ENCODE measurements at regions not wholly inside any gene's neighbourhood (a gene's known extent, or its start where the extent isn't known, plus 50 kb on each side); places are given as distances from the start of the nearest gene placed in this dataset.

- DNase-seq (ENCODE audit: low read depth, low spot score), result no peak
- in situ Hi-C loops (cut with HindIII; ENCODE audit: low pct_unique_long_range_greater_than_20kb, low sequenced_read_pairs) (no loop called here), intact Hi-C loops (cut with micrococcal nuclease; ENCODE audit: unreplicated experiment) (loop anchor here (5.0 kb wide), 1 partner anchor 138 kb away; no protein-coding TSS in a partner anchor)
- Histone ChIP-seq H3K27me3 (ENCODE audit: control insufficient read depth, insufficient read depth, low read length) (no peaks in the 10 kb centered on the region), H3K9me3 (ENCODE audit: control insufficient read depth, insufficient read depth, low read depth, low read length) (no peaks in the 10 kb centered on the region), H3K36me3 (ENCODE audit: control insufficient read depth, insufficient read depth, low read length) (no peaks in the 10 kb centered on the region), H3K4me1 (ENCODE audit: control insufficient read depth, insufficient read depth, low read length) (peaks cover 7% of the 10 kb centered on the region; the same call in 1 of the 2 replicates), H3K27ac (ENCODE audit: low read length) (no peak overlapping the region), H3K4me3 (ENCODE audit: low read depth in 2 of 2, low read length in 2 of 2) (no peak overlapping the region)
- ChIA-PET POLR2A (no interaction called here), CTCF (interaction anchor here (0.8 kb wide), 1 partner anchor 33 kb away, joined by 3 read pairs; no protein-coding TSS in a partner anchor)
- BruUV-seq (replicated peaks), result no TSS peak
- no peak for ATAC-seq
- TF ChIP-seq SIN3A (IDR thresholded peaks at IDR 0.05; ENCODE audit: borderline replicate concordance, insufficient read depth, low read depth, low read length) (no peak), CTCF (IDR thresholded peaks at IDR 0.05) (no peak)
Measured at GRCh38 chr6:27159725-27160124, 87.8 kb upstream of the PRSS16 start.

GRCh38 chr6:27161115-27161514 is 86.4 kb upstream of the PRSS16 start:
- Histone ChIP-seq H3K27ac (ENCODE audit: low read length) (peak overlapping the region; percentile 3; the same call in 1 of the 2 replicates), H3K36me3 (ENCODE audit: control insufficient read depth, insufficient read depth, low read length) (no peaks in the 10 kb centered on the region), H3K9me3 (ENCODE audit: control insufficient read depth, insufficient read depth, low read depth, low read length) (no peaks in the 10 kb centered on the region), H3K4me3 (ENCODE audit: low read depth in 2 of 2, low read length in 2 of 2) (no peak overlapping the region), H3K27me3 (ENCODE audit: control insufficient read depth, insufficient read depth, low read length) (no peaks in the 10 kb centered on the region), H3K4me1 (ENCODE audit: control insufficient read depth, insufficient read depth, low read length) (peaks cover 4% of the 10 kb centered on the region; the same call in 1 of the 2 replicates)
- no TSS peak for BruUV-seq (replicated peaks)
- no peak for ATAC-seq
- intact Hi-C loops (cut with micrococcal nuclease; ENCODE audit: unreplicated experiment) (loop anchor here (5.0 kb wide), 1 partner anchor 136 kb away; no protein-coding TSS in a partner anchor), in situ Hi-C loops (cut with HindIII; ENCODE audit: low pct_unique_long_range_greater_than_20kb, low sequenced_read_pairs) (no loop called here)
- ChIA-PET POLR2A (no interaction called here), CTCF (interaction anchor here (0.6 kb wide), 1 partner anchor 12 kb away, joined by 3 read pairs; no protein-coding TSS in a partner anchor)
- TF ChIP-seq POLR2AphosphoS5 (IDR thresholded peaks at IDR 0.05; ENCODE audit: low read depth, low read length), result no peak
- no peak for DNase-seq (ENCODE audit: low read depth, low spot score)

DNA sequence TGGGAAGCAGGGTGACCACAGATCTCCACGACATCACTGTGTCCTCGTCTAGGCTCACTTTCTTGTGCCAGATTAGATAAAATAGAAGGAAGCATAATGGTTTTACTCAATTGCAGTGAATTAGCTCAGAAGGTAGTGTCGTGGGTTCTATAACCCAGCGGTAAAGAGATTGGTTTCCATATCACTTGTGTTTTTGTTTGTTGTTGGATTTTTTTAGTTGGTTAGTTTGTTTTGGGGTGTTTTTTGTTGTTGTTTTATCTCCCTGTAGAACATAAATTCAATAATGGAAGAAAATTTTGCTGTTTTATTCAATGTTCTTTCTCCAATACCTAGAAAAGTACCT is 85.9 kb upstream of the PRSS16 start:
- DNase-seq (ENCODE audit: low read depth, low spot score) (no peak), ATAC-seq (no peak)
- Histone ChIP-seq H3K36me3 (ENCODE audit: control insufficient read depth, insufficient read depth, low read length) (no peaks in the 10 kb centered on the region), H3K9me3 (ENCODE audit: control insufficient read depth, insufficient read depth, low read depth, low read length) (no peaks in the 10 kb centered on the region), H3K27ac (ENCODE audit: low read length) (peak overlapping the region; percentile 3; the same call in 1 of the 2 replicates), H3K27me3 (ENCODE audit: control insufficient read depth, insufficient read depth, low read length) (no peaks in the 10 kb centered on the region), H3K4me3 (ENCODE audit: low read depth in 2 of 2, low read length in 2 of 2) (peak overlapping the region in 1 of 2 experiments; percentile 22; a peak in 1 of 4 replicates), H3K4me1 (ENCODE audit: control insufficient read depth, insufficient read depth, low read length) (peaks cover 4% of the 10 kb centered on the region; the same call in 1 of the 2 replicates)
- POLR2A ChIA-PET, result no interaction called here
- TF ChIP-seq TCF7L2 (IDR thresholded peaks at IDR 0.05; ENCODE audit: low read depth, low read length) (no peak), REST (IDR thresholded peaks at IDR 0.05; ENCODE audit: insufficient read depth in 1 of 2, low read depth in 2 of 2, low read length in 1 of 2) (no peak), CTCF (IDR thresholded peaks at IDR 0.05) (no peak), SIN3A (IDR thresholded peaks at IDR 0.05; ENCODE audit: borderline replicate concordance, insufficient read depth, low read depth, low read length) (no peak), POLR2AphosphoS5 (IDR thresholded peaks at IDR 0.05; ENCODE audit: low read depth, low read length) (no peak)
- CTCF ChIA-PET, result no interaction called here
- in situ Hi-C loops (cut with HindIII; ENCODE audit: low pct_unique_long_range_greater_than_20kb, low sequenced_read_pairs), result no loop called here
- no TSS peak for BruUV-seq (replicated peaks)
- intact Hi-C loops (cut with micrococcal nuclease; ENCODE audit: unreplicated experiment), result loop anchor here (5.0 kb wide), 1 partner anchor 136 kb away; no protein-coding TSS in a partner anchor

Data from Panc1 (cell line).